ENCODE measurements at regions not wholly inside any gene's neighbourhood (a gene's known extent, or its start where the extent isn't known, plus 50 kb on each side); places are given as distances from the start of the nearest gene placed in this dataset.

- TF ChIP-seq CTCF (IDR thresholded peaks at IDR 0.05) (no peak), EZH2 (IDR thresholded peaks at IDR 0.05) (no peak), EZH2phosphoT487 (IDR thresholded peaks at IDR 0.05) (no peak)
- no peak overlapping the region for H3K4me2 ChIP-seq
- H3K79me2 ChIP-seq (ENCODE audit: low read depth) = no peaks in the 10 kb centered on the region
- H3K27me3 Mint-ChIP-seq (ENCODE audit: insufficient read depth, low read depth) = no peaks in the 10 kb centered on the region
- DNase-seq (ENCODE audit: low spot score) = no peak
- no peaks in the 10 kb centered on the region for H3F3A ChIP-seq (ENCODE audit: low read depth)
- H3K9me3 Mint-ChIP-seq = peaks cover 3% of the 10 kb centered on the region
- H3K27ac ChIP-seq = no peak overlapping the region
- no peak overlapping the region for H3K27ac Mint-ChIP-seq
- H3K36me3 Mint-ChIP-seq = no peaks in the 10 kb centered on the region
- H3K4me3 Mint-ChIP-seq = no peak overlapping the region
- H3K4me1 Mint-ChIP-seq = peaks cover 3% of the 10 kb centered on the region
- no peaks in the 10 kb centered on the region for H3K27me3 ChIP-seq
- peak overlapping the region; percentile 44 for H2AFZ ChIP-seq (replicated peaks)
- H3K4me1 ChIP-seq = no peaks in the 10 kb centered on the region
- H3K9me3 ChIP-seq (ENCODE audit: low read depth) = no peaks in the 10 kb centered on the region
- no peak overlapping the region for H3K9ac ChIP-seq
- H3K4me3 ChIP-seq = no peak overlapping the region
- H4K20me1 ChIP-seq (ENCODE audit: low read depth) = no peaks in the 10 kb centered on the region
- no peaks in the 10 kb centered on the region for H3K36me3 ChIP-seq
These were observed 490.5 kb upstream of the SEMA6A start for GRCh38 chr5:117065161-117065560.

- no peak for DNase-seq (ENCODE audit: low spot score)
- Histone ChIP-seq H4K20me1 (ENCODE audit: low read depth) (no peaks in the 10 kb centered on the region), H3K4me3 (no peak overlapping the region), H3K36me3 (no peaks in the 10 kb centered on the region), H3K27ac (no peak overlapping the region), H3K79me2 (ENCODE audit: low read depth) (no peaks in the 10 kb centered on the region), H2AFZ (replicated peaks) (no peak overlapping the region), H3K9ac (no peak overlapping the region), H3K27me3 (no peaks in the 10 kb centered on the region), H3K4me2 (no peak overlapping the region), H3K9me3 (ENCODE audit: low read depth) (no peaks in the 10 kb centered on the region), H3F3A (ENCODE audit: low read depth) (no peaks in the 10 kb centered on the region), H3K4me1 (peaks cover 16% of the 10 kb centered on the region)
- TF ChIP-seq CTCF (IDR thresholded peaks at IDR 0.05) (no peak), EZH2phosphoT487 (IDR thresholded peaks at IDR 0.05) (no peak), EZH2 (IDR thresholded peaks at IDR 0.05) (no peak)
- peaks cover 12% of the 10 kb centered on the region for H3K4me1 Mint-ChIP-seq
- H3K36me3 Mint-ChIP-seq = no peaks in the 10 kb centered on the region
- no peaks in the 10 kb centered on the region for H3K9me3 Mint-ChIP-seq
- no peaks in the 10 kb centered on the region for H3K27me3 Mint-ChIP-seq (ENCODE audit: insufficient read depth, low read depth)
- no peak overlapping the region for H3K27ac Mint-ChIP-seq
- H3K4me3 Mint-ChIP-seq = no peak overlapping the region
These were observed 485.5 kb upstream of the SEMA6A start for GRCh38 chr5:117060099-117060498.

- H3K4me3 Mint-ChIP-seq = no peak overlapping the region
- no peaks in the 10 kb centered on the region for H3K79me2 ChIP-seq (ENCODE audit: low read depth)
- no peak overlapping the region for H3K9ac ChIP-seq
- DNase-seq (ENCODE audit: low spot score) = no peak
- peaks cover 8% of the 10 kb centered on the region for H3K4me1 Mint-ChIP-seq
- H3K4me3 ChIP-seq = no peak overlapping the region
- no peaks in the 10 kb centered on the region for H3K27me3 Mint-ChIP-seq (ENCODE audit: insufficient read depth, low read depth)
- no peak overlapping the region for H3K27ac ChIP-seq
- H3K9me3 ChIP-seq (ENCODE audit: low read depth) = no peaks in the 10 kb centered on the region
- no peaks in the 10 kb centered on the region for H3K27me3 ChIP-seq
- no peaks in the 10 kb centered on the region for H3K9me3 Mint-ChIP-seq
- no peaks in the 10 kb centered on the region for H3F3A ChIP-seq (ENCODE audit: low read depth)
- no peak overlapping the region for H2AFZ ChIP-seq (replicated peaks)
- no peak overlapping the region for H3K4me2 ChIP-seq
- no peaks in the 10 kb centered on the region for H3K36me3 Mint-ChIP-seq
- no peaks in the 10 kb centered on the region for H3K36me3 ChIP-seq
- H3K27ac Mint-ChIP-seq = no peak overlapping the region
- H3K4me1 ChIP-seq = peaks cover 16% of the 10 kb centered on the region
- no peaks in the 10 kb centered on the region for H4K20me1 ChIP-seq (ENCODE audit: low read depth)
- no peak for TF ChIP-seq CTCF (IDR thresholded peaks at IDR 0.05)
- no peak for TF ChIP-seq EZH2phosphoT487 (IDR thresholded peaks at IDR 0.05)
These were observed 484.1 kb upstream of the SEMA6A start for GRCh38 chr5:117058740-117059139.

- H3K27ac ChIP-seq = no peak overlapping the region
- no peaks in the 10 kb centered on the region for H3K9me3 Mint-ChIP-seq
- H3K4me1 Mint-ChIP-seq = peaks cover 8% of the 10 kb centered on the region
These were observed 480.9 kb upstream of the SEMA6A start for GRCh38 chr5:117055517-117055916.

More at GRCh38 chr5:117055517-117055916, 480.9 kb upstream of the SEMA6A start:
- Histone ChIP-seq H2AFZ (replicated peaks) (no peak overlapping the region), H3K4me1 (peaks cover 16% of the 10 kb centered on the region), H3K9ac (no peak overlapping the region), H3F3A (ENCODE audit: low read depth) (no peaks in the 10 kb centered on the region), H3K36me3 (no peaks in the 10 kb centered on the region), H3K79me2 (ENCODE audit: low read depth) (no peaks in the 10 kb centered on the region), H3K4me2 (no peak overlapping the region), H4K20me1 (ENCODE audit: low read depth) (no peaks in the 10 kb centered on the region), H3K27me3 (no peaks in the 10 kb centered on the region), H3K4me3 (no peak overlapping the region), H3K9me3 (ENCODE audit: low read depth) (no peaks in the 10 kb centered on the region)
- DNase-seq (ENCODE audit: low spot score) = no peak
- H3K36me3 Mint-ChIP-seq = no peaks in the 10 kb centered on the region
- TF ChIP-seq CTCF (IDR thresholded peaks at IDR 0.05) (no peak), EZH2phosphoT487 (IDR thresholded peaks at IDR 0.05) (no peak), EZH2 (IDR thresholded peaks at IDR 0.05) (no peak)
- H3K4me3 Mint-ChIP-seq = no peak overlapping the region
- no peak overlapping the region for H3K27ac Mint-ChIP-seq
- peaks cover 2% of the 10 kb centered on the region for H3K27me3 Mint-ChIP-seq (ENCODE audit: insufficient read depth, low read depth)

Data from neural progenitor cell (in vitro differentiated cells).